Sigmoid colon (tissue), 6 donors: ENCODE measurements at regions not wholly inside any gene's neighbourhood (a gene's known extent, or its start where the extent isn't known, plus 50 kb on each side); places are given as distances from the start of the nearest gene placed in this dataset.

ENCODE experiments used
- DNase-seq: peaks from one replicate; pipeline ENCODE4 v3.0.0-alpha.2; 2019
- H3K27ac ChIP-seq, 4 donors: fragments of 200-600 bp; sonication (generic); one replicate each; pipeline ENCODE4 v1.5.1; 2016 to 2019; ENCODE audit warnings: mild to moderate bottlenecking in 1 of 4
- H3K27me3 ChIP-seq, 3 donors: fragments of 200-600 bp; sonication (generic); one replicate each; pipeline ENCODE4 v1.5.1; 2019; ENCODE audit warnings: mild to moderate bottlenecking in 1 of 3
- H3K36me3 ChIP-seq, 4 donors: fragments of 200-600 bp; sonication (generic); one replicate each; pipeline ENCODE4 v1.5.1; 2016 to 2019
- H3K4me1 ChIP-seq, 4 donors: fragments of 200-600 bp; sonication (generic); one replicate each; pipeline ENCODE4 v1.5.1; 2017 to 2019
- H3K4me3 ChIP-seq, 4 donors: fragments of 200-600 bp; sonication (generic); one replicate each; pipeline ENCODE4 v1.5.1; 2017 to 2019; ENCODE audit warnings: mild to moderate bottlenecking in 2 of 4, moderate library complexity in 1 of 4
- H3K9me3 ChIP-seq, 4 donors: fragments of 200-600 bp in 3 of 4; sonication (generic) in 3 of 4; one replicate each; pipeline versions ENCODE4 v1.5.1 to v1.6.1; 2013 to 2019
- CTCF ChIP-seq, 4 experiments: fragments of 450-650 bp in 3 of 4; fragments of 200-600 bp in 1 of 4; IDR thresholded peaks; one replicate each; pipeline ENCODE4 v1.5.1; 2016 to 2019; ENCODE audit warnings: antibody characterized with exemption in 4 of 4, mild to moderate bottlenecking in 3 of 4, moderate library complexity in 2 of 4
- EP300 ChIP-seq, 4 donors: sonication (generic); formaldehyde crosslinking; IDR thresholded peaks; one replicate each; pipeline ENCODE4 v1.6.1; 2017; ENCODE audit warnings: antibody characterized with exemption in 4 of 4
- POLR2A ChIP-seq, 2 donors: fragments of 450-650 bp; IDR thresholded peaks; one replicate each; pipeline ENCODE4 v1.6.1; 2016; ENCODE audit warnings: antibody characterized with exemption in 2 of 2, mild to moderate bottlenecking in 2 of 2, moderate library complexity in 2 of 2
- POLR2AphosphoS5 ChIP-seq, 4 donors: sonication (generic); formaldehyde crosslinking; IDR thresholded peaks; one replicate each; pipeline ENCODE4 v1.6.1; 2017; ENCODE audit warnings: antibody characterized with exemption in 4 of 4
- WGBS, 2 donors: extraction: QIAGEN DNeasy Blood & Tissue Kit; methylation state at CpG; one replicate each; pipeline ENCODE4 v1.1.7; 2013; 5-methylcytosine and 5-hydroxymethylcytosine counted together
- intact Hi-C: fragments of 100-400 bp; cut with DNase I; formaldehyde crosslinking; loops from one replicate; pipeline ENCODE4 v1.15.1; 2023
- donor health status: healthy with polysubstance abuse.
- donor health status: healthy.

DNA sequence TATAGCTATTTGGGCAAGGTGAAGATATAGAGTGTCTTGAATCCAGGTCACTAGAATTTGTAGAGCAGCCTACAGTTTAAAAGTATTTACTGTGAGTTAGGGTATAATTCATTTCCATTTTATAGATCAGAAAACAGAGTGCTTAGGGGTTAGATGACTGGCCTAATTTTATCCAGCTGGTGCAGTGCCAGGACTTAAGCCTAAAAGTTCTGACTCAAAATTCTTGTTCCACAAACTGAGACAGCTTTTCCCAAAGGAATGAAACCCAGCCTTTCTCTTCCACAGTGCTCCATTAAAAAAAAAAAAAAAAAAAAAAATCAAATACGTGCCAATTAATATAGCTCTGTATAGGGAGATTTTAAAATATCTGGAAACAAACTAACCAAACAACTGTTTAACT is 441.0 kb upstream of the MARCKS start:
- Histone ChIP-seq H3K4me3 (no peak overlapping the region), H3K4me1 (peaks cover 0 to 8% (median 3%) of the 10 kb centered on the region in 4 donors), H3K36me3 (no peaks in the 10 kb centered on the region), H3K9me3 (no peaks in the 10 kb centered on the region), H3K27me3 (no peaks in the 10 kb centered on the region), H3K27ac (no peak overlapping the region)
- no peak for DNase-seq
- intact Hi-C loops: loop anchor here (10.0 kb wide), 1 partner anchor 149 kb away; no protein-coding TSS in a partner anchor
- TF ChIP-seq POLR2A (IDR thresholded peaks at IDR 0.05): no peak
- no peak for TF ChIP-seq POLR2AphosphoS5 (IDR thresholded peaks at IDR 0.05)
- TF ChIP-seq CTCF (IDR thresholded peaks at IDR 0.05): no peak
- no peak for TF ChIP-seq EP300 (IDR thresholded peaks at IDR 0.05)
- WGBS, 2 donors: 85 to 89% methylated on average over 1 of the region's 1 CpG

GRCh38 chr6:113420290-113420689 is 436.9 kb upstream of the MARCKS start:
- intact Hi-C loops: no loop called here
- Histone ChIP-seq H3K27me3 (no peaks in the 10 kb centered on the region), H3K4me3 (no peak overlapping the region), H3K36me3 (no peaks in the 10 kb centered on the region), H3K9me3 (no peaks in the 10 kb centered on the region), H3K4me1 (peaks cover 0 to 11% (median 5%) of the 10 kb centered on the region in 4 donors), H3K27ac (no peak overlapping the region)
- TF ChIP-seq EP300 (IDR thresholded peaks at IDR 0.05) (no peak), CTCF (IDR thresholded peaks at IDR 0.05) (no peak)
- WGBS, 2 donors: 89 to 92% methylated on average over 1 of the region's 1 CpG
- DNase-seq: no peak

DNA sequence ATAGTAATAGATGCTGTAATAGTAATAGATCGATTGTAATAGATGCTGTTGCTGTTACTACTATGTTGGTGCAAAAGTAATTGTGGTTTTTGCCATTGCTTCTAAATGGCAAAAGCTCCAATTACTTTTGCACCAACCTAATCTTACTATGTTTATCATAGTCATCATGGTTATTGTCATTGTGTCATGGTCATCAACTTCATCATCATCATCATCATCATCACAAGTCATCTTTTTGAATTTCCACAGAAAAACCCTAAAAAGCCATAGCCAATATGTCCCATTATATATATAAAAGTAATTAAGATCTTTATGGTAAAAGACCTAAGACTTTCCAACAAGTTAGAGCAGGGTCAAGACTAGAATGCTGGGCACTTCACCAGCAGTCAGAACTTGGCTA is 435.1 kb upstream of the MARCKS start:
- Histone ChIP-seq H3K27ac (no peak overlapping the region), H3K4me3 (no peak overlapping the region), H3K9me3 (no peaks in the 10 kb centered on the region), H3K27me3 (no peaks in the 10 kb centered on the region), H3K36me3 (no peaks in the 10 kb centered on the region), H3K4me1 (peaks cover 0 to 11% (median 5%) of the 10 kb centered on the region in 4 donors)
- WGBS, 2 donors: 85 to 89% methylated on average over 1 of the region's 1 CpG
- no peak for DNase-seq
- TF ChIP-seq POLR2A (IDR thresholded peaks at IDR 0.05): no peak
- TF ChIP-seq EP300 (IDR thresholded peaks at IDR 0.05): no peak
- TF ChIP-seq CTCF (IDR thresholded peaks at IDR 0.05): no peak
- intact Hi-C loops: no loop called here

- H3K9me3 ChIP-seq: no peaks in the 10 kb centered on the region
- intact Hi-C loops: no loop called here
- peak overlapping the region in 3 of 4 donors; percentile 15 to 38 (median 27) for H3K27ac ChIP-seq
- TF ChIP-seq POLR2A (IDR thresholded peaks at IDR 0.05) (no peak), POLR2AphosphoS5 (IDR thresholded peaks at IDR 0.05) (peak in 1 of 4 donors; percentile 29)
- no peak overlapping the region for H3K4me3 ChIP-seq
- H3K27me3 ChIP-seq: no peaks in the 10 kb centered on the region
- H3K4me1 ChIP-seq: peaks cover 0 to 11% (median 5%) of the 10 kb centered on the region in 4 donors
- no peaks in the 10 kb centered on the region for H3K36me3 ChIP-seq
- 91 to 92% methylated on average over 1 of the region's 1 CpG for WGBS, 2 donors
- no peak for DNase-seq
These were observed 433.2 kb upstream of the MARCKS start for GRCh38 chr6:113423956-113424355.

GRCh38 chr6:113425977-113426660 is 431.0 kb upstream of the MARCKS start:
- H3K27ac ChIP-seq: no peak overlapping the region
- WGBS, 2 donors: 88 to 93% methylated on average over 3 of the region's 3 CpGs
- no peaks in the 10 kb centered on the region for H3K27me3 ChIP-seq
- H3K4me1 ChIP-seq: peaks cover 0 to 11% (median 5%) of the 10 kb centered on the region in 4 donors
- intact Hi-C loops: no loop called here
- TF ChIP-seq EP300 (IDR thresholded peaks at IDR 0.05) (no peak), POLR2AphosphoS5 (IDR thresholded peaks at IDR 0.05) (no peak), POLR2A (IDR thresholded peaks at IDR 0.05) (no peak), CTCF (IDR thresholded peaks at IDR 0.05) (no peak)
- H3K4me3 ChIP-seq: no peak overlapping the region
- H3K9me3 ChIP-seq: no peaks in the 10 kb centered on the region
- DNase-seq: no peak
- H3K36me3 ChIP-seq: no peaks in the 10 kb centered on the region
